T47D (cell line): ENCODE measurements at regions not wholly inside any gene's neighbourhood (a gene's known extent, or its start where the extent isn't known, plus 50 kb on each side); places are given as distances from the start of the nearest gene placed in this dataset.

Experiments used
- DNase-seq, 2 experiments: peaks; one replicate each; pipeline versions ENCODE4 v3.0.0 to v3.0.0-alpha.2; 2011 to 2012; ENCODE audit warnings: low read depth in 1 of 2, low spot score in 1 of 2
- JUND ChIP-seq: IDR thresholded peaks from 2 replicates; pipeline ENCODE4 v1.6.1; 2012; ENCODE audit warnings: low read depth
- in situ Hi-C: cut with HindIII; loops from 2 replicates; pipeline ENCODE4 v1.10.0; 2016; ENCODE audit warnings: low sequenced_read_pairs, low pct_unique_long_range_greater_than_20kb

GRCh38 chrX:109830157-109830703 lies 97.2 kb upstream of the ACSL4 start:
- no peak for TF ChIP-seq JUND
- in situ Hi-C loops, result no loop called here
- no peak for DNase-seq

GRCh38 chrX:109830704-109831206 lies 97.7 kb upstream of the ACSL4 start:
- no peak for TF ChIP-seq JUND
- DNase-seq, result no peak
- in situ Hi-C loops, result no loop called here

GRCh38 chrX:109831326-109831985 lies 98.4 kb upstream of the ACSL4 start:
- TF ChIP-seq JUND, result no peak
- no peak for DNase-seq
- in situ Hi-C loops, result no loop called here

GRCh38 chrX:109839694-109840567 lies 106.9 kb upstream of the ACSL4 start:
- TF ChIP-seq JUND, result no peak
- DNase-seq, result no peak
- in situ Hi-C loops, result no loop called here

GRCh38 chrX:109840585-109840984 lies 107.5 kb upstream of the ACSL4 start:
- no peak for TF ChIP-seq JUND
- in situ Hi-C loops, result no loop called here
- no peak for DNase-seq

- no peak for DNase-seq
- no peak for TF ChIP-seq JUND
- in situ Hi-C loops, result no loop called here
These were observed 108.2 kb upstream of the ACSL4 start for GRCh38 chrX:109841257-109841656.

- no peak for DNase-seq
- in situ Hi-C loops, result no loop called here
- no peak for TF ChIP-seq JUND
These were observed 109.0 kb upstream of the ACSL4 start for GRCh38 chrX:109841869-109842579.

GRCh38 chrX:109842611-109843010 lies 109.6 kb upstream of the ACSL4 start:
- in situ Hi-C loops, result no loop called here
- no peak for TF ChIP-seq JUND
- DNase-seq, result no peak

GRCh38 chrX:109843963-109844751 lies 111.1 kb upstream of the ACSL4 start:
- no peak for DNase-seq
- TF ChIP-seq JUND, result no peak
- in situ Hi-C loops, result no loop called here

GRCh38 chrX:109844986-109845385 lies 111.9 kb upstream of the ACSL4 start:
- TF ChIP-seq JUND, result no peak
- in situ Hi-C loops, result no loop called here
- no peak for DNase-seq

- in situ Hi-C loops, result no loop called here
These were observed 112.9 kb upstream of the ACSL4 start for GRCh38 chrX:109845996-109846395.

More at GRCh38 chrX:109845996-109846395, 112.9 kb upstream of the ACSL4 start:
- DNase-seq, result no peak
- TF ChIP-seq JUND, result no peak
